ENCODE measurements at regions not wholly inside any gene's neighbourhood (a gene's known extent, or its start where the extent isn't known, plus 50 kb on each side); places are given as distances from the start of the nearest gene placed in this dataset.

DNA sequence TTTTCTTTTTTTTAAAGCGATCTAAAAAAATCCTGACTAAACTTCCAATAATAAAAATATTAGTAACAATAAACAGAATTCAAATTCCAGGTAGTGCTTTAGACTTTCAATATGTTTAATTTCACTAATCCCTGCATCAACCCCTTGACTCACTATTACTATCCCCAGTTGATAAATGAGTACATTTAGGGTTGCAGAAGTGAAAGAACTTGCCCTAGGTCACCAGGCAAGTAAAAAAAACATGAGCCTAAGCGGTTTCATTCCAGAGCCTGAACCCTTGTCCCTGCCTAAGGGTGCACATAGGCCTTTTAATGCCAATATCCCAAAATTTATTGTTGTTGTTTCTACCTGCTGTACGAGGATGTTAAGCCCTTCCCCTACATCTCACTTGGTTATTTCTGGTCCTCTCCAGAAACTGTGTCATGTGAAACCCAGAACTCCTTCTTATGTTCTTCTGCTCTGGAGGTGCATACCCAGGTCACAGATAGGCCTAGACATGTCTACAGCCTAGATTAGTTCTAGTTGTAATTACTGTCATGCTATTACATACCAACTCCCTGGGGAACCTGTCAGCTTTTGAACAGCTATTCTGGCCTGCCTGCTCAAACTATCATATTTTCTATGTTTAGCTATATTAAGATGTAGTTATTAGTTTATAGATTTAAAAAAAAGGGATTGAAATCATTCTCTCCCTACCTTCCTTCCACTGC lies 244.5 kb upstream of the PITX2 start:
- no peak overlapping the region for H3K4me3 ChIP-seq
- no peak overlapping the region for H3K9ac ChIP-seq (ENCODE audit: control insufficient read depth, insufficient read depth, low read length)
- ChIA-PET POLR2A (no interaction called here), CTCF (no interaction called here), SMC1A (ENCODE audit: uncharacterized antibody, unreplicated experiment) (no interaction called here), RAD21 (ENCODE audit: unreplicated experiment) (no interaction called here)
- ATAC-seq (peak; percentile 83), FAIRE-seq (peak; percentile 18), DNase-seq (ENCODE audit: low read depth, low spot score) (peak; percentile 44)
- 0 out of 2 replicates have a peak overlapping the region, but pooled peaks have one; percentile 17 for H3K4me2 ChIP-seq (ENCODE audit: control insufficient read depth, insufficient read depth)
- intact Hi-C loops (cut with micrococcal nuclease; ENCODE audit: unreplicated experiment) (no loop called here), in situ Hi-C loops (cut with MboI) (loop anchor here (25.0 kb wide), 1 partner anchor 1170 kb away; no protein-coding TSS in a partner anchor)
- H3K79me2 ChIP-seq (ENCODE audit: control insufficient read depth, insufficient read depth, low read length), result no peaks in the 10 kb centered on the region
- H3K4me1 ChIP-seq (ENCODE audit: control insufficient read depth, insufficient read depth, low read length), result peaks cover 6% of the 10 kb centered on the region; the same call in 1 of the 2 replicates
- no peaks in the 10 kb centered on the region for H3K27me3 ChIP-seq (replicated peaks in 1 of 2; ENCODE audit: control insufficient read depth in 2 of 2, insufficient read depth in 2 of 2, low read length in 1 of 2)
- no TSS peak for BruUV-seq (replicated peaks)
- 6% methylated on average over 3 of the region's 3 CpGs for WGBS (ENCODE audit: insufficient coverage, insufficient replicate concordance, low lambda C conversion rate, missing lambda C conversion rate)
- no peaks in the 10 kb centered on the region for H3K36me3 ChIP-seq (ENCODE audit: control insufficient read depth in 2 of 2, insufficient read depth in 2 of 2, low read length in 1 of 2)
- H2AFZ ChIP-seq (ENCODE audit: control insufficient read depth, low read depth, low read length), result no peak overlapping the region
- H3K9me3 ChIP-seq (replicated peaks; ENCODE audit: control insufficient read depth, insufficient read depth, low read length), result no peaks in the 10 kb centered on the region
- H3K27ac ChIP-seq (ENCODE audit: control insufficient read depth, insufficient read depth), result no peak overlapping the region
- no peaks in the 10 kb centered on the region for H4K20me1 ChIP-seq (ENCODE audit: control insufficient read depth, insufficient read depth)
- TF ChIP-seq REST (IDR thresholded peaks at IDR 0.05; ENCODE audit: low read depth, low read length), result no peak
- TF ChIP-seq PAX5 (IDR thresholded peaks at IDR 0.05; ENCODE audit: borderline replicate concordance, low read depth, low read length), result no peak
- no peak for TF ChIP-seq CHD1 (IDR thresholded peaks at IDR 0.05; ENCODE audit: low read depth, low read length)
- TF ChIP-seq, protein P1, sequence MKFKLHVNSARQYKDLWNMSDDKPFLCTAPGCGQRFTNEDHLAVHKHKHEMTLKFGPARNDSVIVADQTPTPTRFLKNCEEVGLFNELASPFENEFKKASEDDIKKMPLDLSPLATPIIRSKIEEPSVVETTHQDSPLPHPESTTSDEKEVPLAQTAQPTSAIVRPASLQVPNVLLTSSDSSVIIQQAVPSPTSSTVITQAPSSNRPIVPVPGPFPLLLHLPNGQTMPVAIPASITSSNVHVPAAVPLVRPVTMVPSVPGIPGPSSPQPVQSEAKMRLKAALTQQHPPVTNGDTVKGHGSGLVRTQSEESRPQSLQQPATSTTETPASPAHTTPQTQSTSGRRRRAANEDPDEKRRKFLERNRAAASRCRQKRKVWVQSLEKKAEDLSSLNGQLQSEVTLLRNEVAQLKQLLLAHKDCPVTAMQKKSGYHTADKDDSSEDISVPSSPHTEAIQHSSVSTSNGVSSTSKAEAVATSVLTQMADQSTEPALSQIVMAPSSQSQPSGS (IDR thresholded peaks at IDR 0.05; ENCODE audit: low read length), result 0 out of 2 replicates have a peak, but pooled peaks have one; percentile 19
- no peak for TF ChIP-seq NFYA (IDR thresholded peaks at IDR 0.05; ENCODE audit: borderline replicate concordance, low read depth, low read length)
- no peak for TF ChIP-seq POLR2AphosphoS2 (IDR thresholded peaks at IDR 0.05; ENCODE audit: low read depth, low read length)
- TF ChIP-seq, protein P2, sequence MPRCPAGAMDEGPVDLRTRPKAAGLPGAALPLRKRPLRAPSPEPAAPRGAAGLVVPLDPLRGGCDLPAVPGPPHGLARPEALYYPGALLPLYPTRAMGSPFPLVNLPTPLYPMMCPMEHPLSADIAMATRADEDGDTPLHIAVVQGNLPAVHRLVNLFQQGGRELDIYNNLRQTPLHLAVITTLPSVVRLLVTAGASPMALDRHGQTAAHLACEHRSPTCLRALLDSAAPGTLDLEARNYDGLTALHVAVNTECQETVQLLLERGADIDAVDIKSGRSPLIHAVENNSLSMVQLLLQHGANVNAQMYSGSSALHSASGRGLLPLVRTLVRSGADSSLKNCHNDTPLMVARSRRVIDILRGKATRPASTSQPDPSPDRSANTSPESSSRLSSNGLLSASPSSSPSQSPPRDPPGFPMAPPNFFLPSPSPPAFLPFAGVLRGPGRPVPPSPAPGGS (IDR thresholded peaks at IDR 0.05; ENCODE audit: borderline replicate concordance, insufficient read depth, low read depth, low read length, poor library complexity, severe bottlenecking), result no peak
- TF ChIP-seq ATF7 (IDR thresholded peaks at IDR 0.05; ENCODE audit: low read depth), result no peak
- TF ChIP-seq CBX5 (IDR thresholded peaks at IDR 0.05; ENCODE audit: low read depth), result no peak
- no peak for TF ChIP-seq ZBED1 (IDR thresholded peaks at IDR 0.05; ENCODE audit: borderline replicate concordance)
- no peak for TF ChIP-seq CBFB (IDR thresholded peaks at IDR 0.05; ENCODE audit: low read depth)
- no peak for TF ChIP-seq STAT3 (IDR thresholded peaks at IDR 0.05; ENCODE audit: low read depth, low read length)
- no peak for TF ChIP-seq NRF1 (conservative IDR thresholded peaks at IDR 0.05; ENCODE audit: low read depth, low read length)
